HUES6 (cell line): ENCODE measurements at regions not wholly inside any gene's neighbourhood (a gene's known extent, or its start where the extent isn't known, plus 50 kb on each side); places are given as distances from the start of the nearest gene placed in this dataset.
"Not testable (repeated sequence)": the region's sequence is repeated elsewhere in the genome, so short reads cannot be mapped to it uniquely, and the experiment has no call there.

ENCODE experiments used
- H3K27ac ChIP-seq: 2 replicates; pipeline ENCODE4 v1.7.0; 2013; ENCODE audit warnings: low read depth, mild to moderate bottlenecking, low read length, inconsistent platforms
- H3K27me3 ChIP-seq: 2 replicates; pipeline ENCODE4 v1.6.1; 2013; ENCODE audit warnings: low read length; ENCODE audit not compliant: control insufficient read depth, insufficient read depth
- H3K36me3 ChIP-seq: 2 replicates; pipeline ENCODE4 v1.6.1; 2013; ENCODE audit warnings: low read length; ENCODE audit not compliant: control insufficient read depth, insufficient read depth
- H3K4me1 ChIP-seq: 2 replicates; pipeline ENCODE4 v1.6.1; 2013; ENCODE audit warnings: low read length; ENCODE audit not compliant: control insufficient read depth, insufficient read depth
- H3K4me3 ChIP-seq: 2 replicates; pipeline ENCODE4 v1.5.1; 2013; ENCODE audit warnings: low read depth, low read length
- H3K9ac ChIP-seq: one replicate; pipeline ENCODE4 v1.6.1; 2013; ENCODE audit warnings: mild to moderate bottlenecking, low read length
- H3K9me3 ChIP-seq: 2 replicates; pipeline ENCODE4 v1.6.1; 2013; ENCODE audit warnings: low read depth, low read length; ENCODE audit not compliant: control insufficient read depth, insufficient read depth

GRCh38 chr4:131450572-131451209 is 1698.4 kb upstream of the PCDH10 start:
- no peak overlapping the region for H3K27ac ChIP-seq

DNA sequence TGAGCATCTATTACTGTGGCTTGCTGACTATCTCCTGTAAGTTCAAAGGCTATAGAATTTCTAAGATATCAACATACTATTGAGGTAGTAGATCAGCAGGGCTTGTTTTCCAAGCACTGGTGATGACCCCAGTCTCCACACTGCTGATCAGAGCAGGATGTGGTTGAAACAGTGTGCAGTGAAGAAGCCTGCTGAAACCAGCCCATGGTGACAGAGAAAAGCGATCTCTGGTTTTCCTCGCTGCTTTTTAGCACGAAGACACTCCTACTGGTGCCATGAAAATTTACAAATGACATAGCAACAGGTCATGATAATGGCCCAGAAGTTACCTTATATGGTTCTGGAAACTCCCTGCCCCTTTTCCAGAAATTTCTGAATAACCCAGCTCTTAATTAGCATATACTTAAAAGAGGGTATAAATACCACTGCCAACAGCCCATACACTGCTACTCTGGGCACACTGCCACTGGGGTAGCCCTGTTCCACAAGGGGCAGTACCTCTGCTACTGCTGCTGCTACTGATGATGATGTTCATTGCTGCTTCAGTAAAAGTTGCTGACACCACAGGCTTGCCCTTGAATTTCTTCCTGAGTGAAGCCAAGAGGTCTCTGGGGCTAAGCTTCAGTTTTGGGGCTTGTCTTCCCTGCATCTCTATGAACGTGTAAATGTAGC is 1689.5 kb upstream of the PCDH10 start:
- Histone ChIP-seq H3K36me3 (no peaks in the 10 kb centered on the region), H3K4me1 (no peaks in the 10 kb centered on the region), H3K27me3 (no peaks in the 10 kb centered on the region), H3K9me3 (peaks cover 2% of the 10 kb centered on the region; the same call in 1 of the 2 replicates), H3K27ac (no peak overlapping the region), H3K9ac (no peak overlapping the region), H3K4me3 (no peak overlapping the region)

More at GRCh38 chr4:131450572-131451209, 1698.4 kb upstream of the PCDH10 start:
- H3K4me1 ChIP-seq: no peaks in the 10 kb centered on the region
- no peaks in the 10 kb centered on the region for H3K9me3 ChIP-seq
- H3K4me3 ChIP-seq: no peak overlapping the region
- no peaks in the 10 kb centered on the region for H3K27me3 ChIP-seq
- no peaks in the 10 kb centered on the region for H3K36me3 ChIP-seq
- no peak overlapping the region for H3K9ac ChIP-seq

GRCh38 chr4:131470360-131470759 is 1678.7 kb upstream of the PCDH10 start:
- Histone ChIP-seq H3K27ac (no peak overlapping the region), H3K4me3 (no peak overlapping the region), H3K27me3 (no peaks in the 10 kb centered on the region), H3K9ac (no peak overlapping the region), H3K36me3 (no peaks in the 10 kb centered on the region), H3K4me1 (no peaks in the 10 kb centered on the region), H3K9me3 (peaks cover 3% of the 10 kb centered on the region; the same call in 1 of the 2 replicates)

DNA sequence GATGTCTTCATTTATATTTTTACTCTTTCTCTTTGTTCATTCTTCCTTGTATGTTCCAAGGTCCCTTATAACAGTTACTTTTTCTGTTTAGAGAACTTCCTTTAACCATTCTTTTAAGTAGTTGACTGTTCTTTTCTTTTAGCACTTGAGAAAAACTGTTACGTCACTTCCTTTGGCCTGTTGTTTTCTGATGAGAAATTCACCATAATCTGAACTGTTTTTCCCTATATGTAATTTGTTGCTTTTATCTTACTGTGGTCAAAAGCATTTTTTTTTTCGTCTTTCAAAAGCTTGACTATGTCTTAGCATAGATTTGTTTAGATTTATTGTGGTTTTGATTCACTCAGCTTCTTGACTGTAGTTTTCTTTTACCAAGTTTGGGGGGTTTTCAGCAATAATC is 1660.3 kb upstream of the PCDH10 start:
- Histone ChIP-seq H3K27ac (no peak overlapping the region), H3K27me3 (no peaks in the 10 kb centered on the region), H3K9me3 (0 out of 2 replicates have a peak, but pooled peaks cover 3% of the 10 kb centered on the region), H3K9ac (no peak overlapping the region), H3K4me3 (no peak overlapping the region), H3K4me1 (no peaks in the 10 kb centered on the region), H3K36me3 (no peaks in the 10 kb centered on the region)

- not testable (repeated sequence) for H3K36me3 ChIP-seq, H3K4me1 ChIP-seq, H3K4me3 ChIP-seq, H3K27me3 ChIP-seq, H3K27ac ChIP-seq, H3K9ac ChIP-seq
- H3K9me3 ChIP-seq: peaks cover 35% of the 10 kb centered on the region
These were observed 1652.9 kb upstream of the PCDH10 start for GRCh38 chr4:131496211-131496610.

DNA sequence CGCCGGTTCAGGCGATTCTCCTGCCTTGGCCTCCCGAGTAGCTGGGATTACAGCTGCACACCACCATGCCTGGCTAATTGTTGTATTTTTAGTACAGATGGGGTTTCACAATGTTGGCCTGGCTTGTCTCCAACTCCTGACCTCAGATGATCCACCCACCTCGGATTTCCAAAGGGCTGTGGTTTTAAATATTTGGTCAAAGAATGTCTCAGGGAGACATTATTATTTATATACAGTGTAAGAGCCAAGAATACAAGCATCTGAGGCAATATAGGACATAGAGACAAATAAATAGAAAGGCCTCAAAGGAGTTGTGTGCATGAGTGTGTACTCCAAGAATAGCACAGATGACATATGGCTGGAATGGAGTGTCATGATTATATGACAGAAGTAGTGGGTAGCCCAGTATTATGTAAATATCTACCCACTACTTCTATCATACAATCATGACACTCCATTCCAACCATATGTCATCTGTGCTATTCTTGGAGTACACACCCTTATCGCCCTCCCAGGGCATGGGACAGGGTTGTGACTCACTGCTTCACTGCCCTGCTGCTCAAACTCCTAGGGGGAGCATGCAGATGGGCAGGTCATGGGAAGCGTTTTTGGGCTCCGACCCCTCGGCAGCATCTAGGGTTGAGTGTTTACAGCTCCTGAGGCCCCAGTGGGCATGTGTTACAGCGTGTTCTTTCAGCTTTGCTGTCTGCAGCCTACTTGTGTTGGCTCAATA is 1649.8 kb upstream of the PCDH10 start:
- Histone ChIP-seq H3K36me3 (no peaks in the 10 kb centered on the region), H3K9me3 (peaks cover 27% of the 10 kb centered on the region), H3K4me1 (no peaks in the 10 kb centered on the region), H3K4me3 (no peak overlapping the region), H3K9ac (no peak overlapping the region), H3K27ac (no peak overlapping the region), H3K27me3 (no peaks in the 10 kb centered on the region)

- Histone ChIP-seq H3K9me3 (no peaks in the 10 kb centered on the region), H3K27ac (no peak overlapping the region), H3K9ac (no peak overlapping the region), H3K4me3 (no peak overlapping the region), H3K27me3 (no peaks in the 10 kb centered on the region), H3K4me1 (no peaks in the 10 kb centered on the region), H3K36me3 (no peaks in the 10 kb centered on the region)
These were observed 1639.6 kb upstream of the PCDH10 start for GRCh38 chr4:131509521-131509920.

DNA sequence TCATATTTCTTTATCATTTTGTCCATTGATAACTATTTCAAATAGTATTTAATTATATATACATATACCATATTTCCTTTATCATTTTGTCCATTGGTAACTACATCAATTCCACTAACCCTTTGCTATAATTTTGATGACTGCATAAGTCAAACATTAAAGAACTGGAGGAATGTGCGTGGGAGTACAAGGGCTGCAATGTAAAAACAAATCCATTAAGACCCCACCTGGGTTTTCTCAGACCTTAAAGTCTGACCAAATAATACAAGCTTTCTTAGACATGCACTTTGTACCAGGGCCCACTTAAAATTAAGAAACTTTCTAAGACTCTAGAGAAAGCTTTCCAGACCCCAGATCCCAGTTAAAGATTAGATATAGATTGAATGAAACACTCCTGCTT is 1622.4 kb upstream of the PCDH10 start:
- Histone ChIP-seq H3K4me3 (no peak overlapping the region), H3K4me1 (no peaks in the 10 kb centered on the region), H3K27ac (no peak overlapping the region), H3K9me3 (no peaks in the 10 kb centered on the region), H3K36me3 (no peaks in the 10 kb centered on the region), H3K27me3 (no peaks in the 10 kb centered on the region), H3K9ac (no peak overlapping the region)

GRCh38 chr4:131531087-131531486 is 1618.0 kb upstream of the PCDH10 start:
- no peaks in the 10 kb centered on the region for H3K9me3 ChIP-seq
- H3K27me3 ChIP-seq: no peaks in the 10 kb centered on the region
- no peak overlapping the region for H3K27ac ChIP-seq
- no peaks in the 10 kb centered on the region for H3K4me1 ChIP-seq
- H3K9ac ChIP-seq: no peak overlapping the region
- H3K4me3 ChIP-seq: no peak overlapping the region
- no peaks in the 10 kb centered on the region for H3K36me3 ChIP-seq

- no peaks in the 10 kb centered on the region for H3K36me3 ChIP-seq
- H3K9ac ChIP-seq: no peak overlapping the region
- no peak overlapping the region for H3K4me3 ChIP-seq
- H3K4me1 ChIP-seq: no peaks in the 10 kb centered on the region
- no peak overlapping the region for H3K27ac ChIP-seq
- no peaks in the 10 kb centered on the region for H3K27me3 ChIP-seq
- H3K9me3 ChIP-seq: no peaks in the 10 kb centered on the region
These were observed 1614.0 kb upstream of the PCDH10 start for GRCh38 chr4:131534944-131535645.

- Histone ChIP-seq H3K27me3 (no peaks in the 10 kb centered on the region), H3K27ac (no peak overlapping the region), H3K36me3 (no peaks in the 10 kb centered on the region), H3K4me3 (no peak overlapping the region), H3K9ac (no peak overlapping the region), H3K9me3 (no peaks in the 10 kb centered on the region), H3K4me1 (no peaks in the 10 kb centered on the region)
These were observed 1608.8 kb upstream of the PCDH10 start for GRCh38 chr4:131540256-131540655.
